OCI-LY7 (cell line): ENCODE measurements at regions not wholly inside any gene's neighbourhood (a gene's known extent, or its start where the extent isn't known, plus 50 kb on each side); places are given as distances from the start of the nearest gene placed in this dataset.

Source experiments
- EZH2phosphoT487 ChIP-seq: fragments of 200-600 bp; sonication (generic); IDR thresholded peaks from 2 replicates; pipeline ENCODE4 v1.6.1; 2018; ENCODE audit warnings: low read depth, borderline replicate concordance, mild to moderate bottlenecking, mixed run types, antibody characterized with exemption, low read length, moderate library complexity, mixed read lengths
- TF ChIP-seq, protein P1 (sequence below): fragments of 200-600 bp; sonication (generic); conservative IDR thresholded peaks from 2 replicates; pipeline ENCODE4 v1.5.1; 2014; ENCODE audit warnings: mild to moderate bottlenecking, antibody characterized with exemption, low read length, moderate library complexity, mixed read lengths

DNA sequence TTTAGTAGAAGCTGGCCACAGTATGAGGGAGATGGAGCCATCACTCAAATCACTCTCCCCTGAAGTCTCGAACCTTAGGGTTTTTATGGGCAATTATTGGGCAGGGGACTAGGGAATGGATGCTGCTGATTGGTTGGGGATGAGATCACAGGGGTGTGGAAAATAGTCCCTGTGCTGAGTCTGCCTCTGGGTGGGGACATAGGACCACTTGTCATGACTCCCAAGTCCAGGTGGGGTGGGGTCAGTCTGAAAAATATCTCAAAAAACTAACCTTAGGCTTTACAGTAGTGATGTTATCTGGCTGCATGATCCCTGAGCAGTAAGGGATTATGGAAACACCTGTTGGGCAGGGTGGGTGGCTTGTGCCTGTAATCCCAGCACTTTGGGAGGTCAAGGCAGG lies 98.6 kb downstream of the XRCC2 start:
- TF ChIP-seq, protein P1, sequence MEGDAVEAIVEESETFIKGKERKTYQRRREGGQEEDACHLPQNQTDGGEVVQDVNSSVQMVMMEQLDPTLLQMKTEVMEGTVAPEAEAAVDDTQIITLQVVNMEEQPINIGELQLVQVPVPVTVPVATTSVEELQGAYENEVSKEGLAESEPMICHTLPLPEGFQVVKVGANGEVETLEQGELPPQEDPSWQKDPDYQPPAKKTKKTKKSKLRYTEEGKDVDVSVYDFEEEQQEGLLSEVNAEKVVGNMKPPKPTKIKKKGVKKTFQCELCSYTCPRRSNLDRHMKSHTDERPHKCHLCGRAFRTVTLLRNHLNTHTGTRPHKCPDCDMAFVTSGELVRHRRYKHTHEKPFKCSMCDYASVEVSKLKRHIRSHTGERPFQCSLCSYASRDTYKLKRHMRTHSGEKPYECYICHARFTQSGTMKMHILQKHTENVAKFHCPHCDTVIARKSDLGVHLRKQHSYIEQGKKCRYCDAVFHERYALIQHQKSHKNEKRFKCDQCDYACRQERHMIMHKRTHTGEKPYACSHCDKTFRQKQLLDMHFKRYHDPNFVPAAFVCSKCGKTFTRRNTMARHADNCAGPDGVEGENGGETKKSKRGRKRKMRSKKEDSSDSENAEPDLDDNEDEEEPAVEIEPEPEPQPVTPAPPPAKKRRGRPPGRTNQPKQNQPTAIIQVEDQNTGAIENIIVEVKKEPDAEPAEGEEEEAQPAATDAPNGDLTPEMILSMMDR: no peak
- no peak for TF ChIP-seq EZH2phosphoT487
